Tibial artery (tissue), 4 donors: ENCODE measurements at regions not wholly inside any gene's neighbourhood (a gene's known extent, or its start where the extent isn't known, plus 50 kb on each side); places are given as distances from the start of the nearest gene placed in this dataset.
"Not testable (repeated sequence)": the region's sequence is repeated elsewhere in the genome, so short reads cannot be mapped to it uniquely, and the experiment has no call there.

Experiments
- DNase-seq, 2 donors: peaks; one replicate each; pipeline ENCODE4 v3.0.0-alpha.2; 2019
- H3K27ac ChIP-seq, 2 donors: fragments of 200-600 bp; sonication (generic) in 1 of 2; 1 replicate in 1 of 2; 2 replicates in 1 of 2; pipeline ENCODE4 v1.5.1; 2018 to 2019; ENCODE audit warnings: mild to moderate bottlenecking in 1 of 2
- H3K27me3 ChIP-seq, 2 donors: fragments of 200-600 bp; sonication (generic) in 1 of 2; one replicate each; pipeline versions ENCODE4 v1.5.1 to v1.6.0; 2016 to 2019
- H3K36me3 ChIP-seq, 3 donors: fragments of 200-600 bp; sonication (generic) in 2 of 3; one replicate each; pipeline ENCODE4 v1.5.1; 2016 to 2019; ENCODE audit warnings: mild to moderate bottlenecking in 2 of 3
- H3K4me1 ChIP-seq, 4 donors: fragments of 200-600 bp; sonication (generic) in 2 of 4; 1 replicate in 3 of 4; 2 replicates in 1 of 4; pipeline ENCODE4 v1.5.1; 2016 to 2019
- H3K4me3 ChIP-seq, 2 donors: fragments of 200-600 bp; sonication (generic) in 1 of 2; 1 replicate in 1 of 2; 2 replicates in 1 of 2; pipeline ENCODE4 v1.5.1; 2018 to 2019; ENCODE audit warnings: mild to moderate bottlenecking in 2 of 2
- H3K9me3 ChIP-seq, 3 donors: fragments of 200-600 bp; sonication (generic) in 1 of 3; one replicate each; pipeline ENCODE4 v1.5.1; 2016 to 2019
- CTCF ChIP-seq, 2 experiments: fragments of 200-600 bp in 1 of 2; fragments of 450-650 bp in 1 of 2; IDR thresholded peaks; one replicate each; pipeline ENCODE4 v1.5.1; 2017 to 2019; ENCODE audit warnings: antibody characterized with exemption in 2 of 2, mild to moderate bottlenecking in 1 of 2, moderate library complexity in 1 of 2
- intact Hi-C: fragments of 100-400 bp; cut with DNase I; formaldehyde crosslinking; loops from one replicate; pipeline ENCODE4 v1.15.0; 2023; ENCODE audit warnings: low total_unique reads

GRCh38 chr5:99509064-99509463 is 580.3 kb upstream of the CHD1 start:
- DNase-seq, H3K27me3 ChIP-seq, H3K36me3 ChIP-seq, H3K4me3 ChIP-seq, H3K9me3 ChIP-seq, H3K4me1 ChIP-seq, H3K27ac ChIP-seq, intact Hi-C loops: not testable (repeated sequence)

DNA sequence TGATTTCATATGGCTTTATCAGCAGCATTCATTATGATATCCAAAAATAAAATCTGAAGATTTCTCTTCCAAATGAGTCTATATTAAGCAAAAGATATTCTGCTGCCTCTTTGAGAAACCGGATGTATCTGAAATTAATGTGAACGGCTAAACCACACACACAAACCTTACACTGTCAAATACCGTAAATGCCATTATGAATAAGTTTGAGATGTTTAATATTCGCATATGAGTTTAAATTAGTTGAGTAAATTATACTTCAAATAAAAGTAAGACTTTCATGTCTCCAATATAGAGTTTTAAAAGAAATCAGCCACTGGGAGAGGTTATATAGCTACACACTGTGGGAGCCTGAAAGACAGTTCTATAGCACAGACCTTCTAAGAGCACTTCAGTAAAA is 566.6 kb upstream of the CHD1 start:
- H3K27ac ChIP-seq, intact Hi-C loops, H3K4me1 ChIP-seq, H3K4me3 ChIP-seq, H3K27me3 ChIP-seq, H3K36me3 ChIP-seq, H3K9me3 ChIP-seq, DNase-seq: not testable (repeated sequence)

GRCh38 chr5:99478450-99478849 is 549.6 kb upstream of the CHD1 start:
- H3K36me3 ChIP-seq, H3K27ac ChIP-seq, intact Hi-C loops, H3K4me1 ChIP-seq, H3K27me3 ChIP-seq, DNase-seq, H3K9me3 ChIP-seq, H3K4me3 ChIP-seq: not testable (repeated sequence)

- H3K9me3 ChIP-seq, H3K27me3 ChIP-seq, H3K27ac ChIP-seq, H3K36me3 ChIP-seq, H3K4me3 ChIP-seq, intact Hi-C loops, H3K4me1 ChIP-seq, DNase-seq: not testable (repeated sequence)
These were observed 544.5 kb upstream of the CHD1 start for GRCh38 chr5:99473328-99473727.

- H3K4me1 ChIP-seq, H3K27me3 ChIP-seq, DNase-seq, H3K9me3 ChIP-seq, H3K36me3 ChIP-seq, H3K4me3 ChIP-seq, intact Hi-C loops, H3K27ac ChIP-seq: not testable (repeated sequence)
These were observed 542.9 kb upstream of the CHD1 start for GRCh38 chr5:99471726-99472125.

GRCh38 chr5:99471178-99471577 is 542.4 kb upstream of the CHD1 start:
- DNase-seq, H3K4me1 ChIP-seq, H3K27me3 ChIP-seq, intact Hi-C loops, H3K9me3 ChIP-seq, H3K4me3 ChIP-seq, H3K36me3 ChIP-seq, H3K27ac ChIP-seq: not testable (repeated sequence)

- H3K4me3 ChIP-seq, intact Hi-C loops: not testable (repeated sequence)
These were observed 541.8 kb upstream of the CHD1 start for GRCh38 chr5:99470636-99471035.

GRCh38 chr5:99460701-99461100 is 531.9 kb upstream of the CHD1 start:
- no peak overlapping the region for H3K4me3 ChIP-seq
- no peak for TF ChIP-seq CTCF (IDR thresholded peaks at IDR 0.05)
- no peaks in the 10 kb centered on the region for H3K4me1 ChIP-seq
- no peak overlapping the region for H3K27ac ChIP-seq
- no peaks in the 10 kb centered on the region for H3K9me3 ChIP-seq
- intact Hi-C loops = no loop called here
- H3K36me3 ChIP-seq = no peaks in the 10 kb centered on the region
- no peaks in the 10 kb centered on the region for H3K27me3 ChIP-seq
- DNase-seq = no peak

More at GRCh38 chr5:99470636-99471035, 541.8 kb upstream of the CHD1 start:
- not testable (repeated sequence) for H3K4me1 ChIP-seq, H3K27ac ChIP-seq, H3K36me3 ChIP-seq, H3K9me3 ChIP-seq, H3K27me3 ChIP-seq, DNase-seq

DNA sequence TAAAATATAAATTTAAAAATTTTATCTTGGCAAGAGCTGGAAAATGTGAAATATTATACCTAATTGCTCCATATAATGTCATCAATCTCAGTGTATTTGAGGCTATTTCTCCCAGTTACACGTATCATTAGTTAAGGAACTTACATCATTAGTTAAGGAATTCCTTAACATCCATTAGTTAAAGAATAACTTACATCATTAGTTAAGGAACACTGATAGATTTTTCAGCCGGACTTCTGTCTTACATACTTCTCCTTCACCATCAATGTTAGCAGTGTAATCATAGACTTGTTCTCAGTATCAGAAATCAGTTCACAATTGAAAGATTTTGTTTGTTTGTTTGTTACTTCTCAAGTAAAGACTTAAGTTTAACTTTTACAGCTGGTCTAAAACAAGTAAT is 524.4 kb upstream of the CHD1 start:
- H3K36me3 ChIP-seq = no peaks in the 10 kb centered on the region
- no peaks in the 10 kb centered on the region for H3K27me3 ChIP-seq
- no peak overlapping the region for H3K4me3 ChIP-seq
- H3K4me1 ChIP-seq = no peaks in the 10 kb centered on the region
- intact Hi-C loops = no loop called here
- no peak overlapping the region for H3K27ac ChIP-seq
- TF ChIP-seq CTCF (IDR thresholded peaks at IDR 0.05) = no peak
- DNase-seq = no peak
- H3K9me3 ChIP-seq = no peaks in the 10 kb centered on the region
